ENCODE measurements at regions not wholly inside any gene's neighbourhood (a gene's known extent, or its start where the extent isn't known, plus 50 kb on each side); places are given as distances from the start of the nearest gene placed in this dataset.

- H3F3A ChIP-seq (ENCODE audit: low read depth), result no peaks in the 10 kb centered on the region
- no peaks in the 10 kb centered on the region for H3K36me3 ChIP-seq (ENCODE audit: insufficient read depth, low read length)
- H2AFZ ChIP-seq (ENCODE audit: low read length), result no peak overlapping the region
- H3K9ac ChIP-seq (ENCODE audit: low read depth, low read length, poor library complexity, severe bottlenecking), result no peak overlapping the region
- H3K4me1 ChIP-seq (ENCODE audit: insufficient read depth, low read length, poor library complexity, severe bottlenecking), result peaks cover 5% of the 10 kb centered on the region
- H3K9me3 ChIP-seq (ENCODE audit: insufficient read depth, low read depth, low read length), result no peaks in the 10 kb centered on the region
- no peak overlapping the region for H3K4me3 ChIP-seq (ENCODE audit: low read length, poor library complexity, severe bottlenecking)
- TF ChIP-seq EZH2phosphoT487 (IDR thresholded peaks at IDR 0.05; ENCODE audit: borderline replicate concordance) (no peak), CTCF (conservative IDR thresholded peaks at IDR 0.05; ENCODE audit: low read length) (no peak)
- H3K27me3 ChIP-seq (ENCODE audit: insufficient read depth, low read length, poor library complexity, severe bottlenecking), result no peaks in the 10 kb centered on the region
- H4K20me1 ChIP-seq (ENCODE audit: insufficient read depth, low read length, poor library complexity, severe bottlenecking), result no peaks in the 10 kb centered on the region
- H3K9me2 ChIP-seq (replicated peaks; ENCODE audit: low read depth, low read length), result no peaks in the 10 kb centered on the region
- no peaks in the 10 kb centered on the region for H3K79me2 ChIP-seq (ENCODE audit: insufficient read depth, low read length)
- no peak overlapping the region for H3K4me2 ChIP-seq (ENCODE audit: low read depth, low read length, poor library complexity, severe bottlenecking)
Observed at GRCh38 chr12:31207799-31208465, 118.0 kb downstream of the SINHCAF start.

- H3K79me2 ChIP-seq (ENCODE audit: insufficient read depth, low read length), result no peaks in the 10 kb centered on the region
Observed at GRCh38 chr12:31210104-31210503, 115.8 kb downstream of the SINHCAF start.

GRCh38 chr12:31210541-31210940 lies 115.4 kb downstream of the SINHCAF start:
- Histone ChIP-seq H4K20me1 (ENCODE audit: insufficient read depth, low read length, poor library complexity, severe bottlenecking) (no peaks in the 10 kb centered on the region), H3K27me3 (ENCODE audit: insufficient read depth, low read length, poor library complexity, severe bottlenecking) (no peaks in the 10 kb centered on the region), H3K36me3 (ENCODE audit: insufficient read depth, low read length) (no peaks in the 10 kb centered on the region), H2AFZ (ENCODE audit: low read length) (no peak overlapping the region), H3K4me2 (ENCODE audit: low read depth, low read length, poor library complexity, severe bottlenecking) (no peak overlapping the region), H3K79me2 (ENCODE audit: insufficient read depth, low read length) (no peaks in the 10 kb centered on the region), H3K9ac (ENCODE audit: low read depth, low read length, poor library complexity, severe bottlenecking) (no peak overlapping the region), H3K9me3 (ENCODE audit: insufficient read depth, low read depth, low read length) (no peaks in the 10 kb centered on the region), H3K4me1 (ENCODE audit: insufficient read depth, low read length, poor library complexity, severe bottlenecking) (no peaks in the 10 kb centered on the region), H3K4me3 (ENCODE audit: low read length, poor library complexity, severe bottlenecking) (no peak overlapping the region), H3K9me2 (replicated peaks; ENCODE audit: low read depth, low read length) (no peaks in the 10 kb centered on the region), H3F3A (ENCODE audit: low read depth) (no peaks in the 10 kb centered on the region)
- TF ChIP-seq CTCF (conservative IDR thresholded peaks at IDR 0.05; ENCODE audit: low read length) (no peak), EZH2phosphoT487 (IDR thresholded peaks at IDR 0.05; ENCODE audit: borderline replicate concordance) (no peak)

More at GRCh38 chr12:31210104-31210503, 115.8 kb downstream of the SINHCAF start:
- Histone ChIP-seq H4K20me1 (ENCODE audit: insufficient read depth, low read length, poor library complexity, severe bottlenecking) (no peaks in the 10 kb centered on the region), H3K36me3 (ENCODE audit: insufficient read depth, low read length) (no peaks in the 10 kb centered on the region), H3F3A (ENCODE audit: low read depth) (no peaks in the 10 kb centered on the region), H3K9me2 (replicated peaks; ENCODE audit: low read depth, low read length) (no peaks in the 10 kb centered on the region), H3K4me1 (ENCODE audit: insufficient read depth, low read length, poor library complexity, severe bottlenecking) (no peaks in the 10 kb centered on the region), H3K4me3 (ENCODE audit: low read length, poor library complexity, severe bottlenecking) (no peak overlapping the region), H3K27me3 (ENCODE audit: insufficient read depth, low read length, poor library complexity, severe bottlenecking) (no peaks in the 10 kb centered on the region), H3K9me3 (ENCODE audit: insufficient read depth, low read depth, low read length) (no peaks in the 10 kb centered on the region), H3K9ac (ENCODE audit: low read depth, low read length, poor library complexity, severe bottlenecking) (no peak overlapping the region), H3K4me2 (ENCODE audit: low read depth, low read length, poor library complexity, severe bottlenecking) (no peak overlapping the region), H2AFZ (ENCODE audit: low read length) (no peak overlapping the region)
- TF ChIP-seq EZH2phosphoT487 (IDR thresholded peaks at IDR 0.05; ENCODE audit: borderline replicate concordance) (no peak), CTCF (conservative IDR thresholded peaks at IDR 0.05; ENCODE audit: low read length) (no peak)
